K562 (cell line): ENCODE measurements at regions not wholly inside any gene's neighbourhood (a gene's known extent, or its start where the extent isn't known, plus 50 kb on each side); places are given as distances from the start of the nearest gene placed in this dataset.

Experiments
- ATAC-seq: fragments of 200-7000 bp; cut with Tn5 transposase; 3 replicates; pipeline ENCODE4 v1.9.1; 2020; ENCODE audit warnings: moderate library complexity
- BruUV-seq: library from RNA; stranded (reverse); fragments of 400-500 nt; replicated peaks from 2 replicates; lab custom pipeline; 2021; lab: Mats Ljungman, UMichigan
- CTCF ChIA-PET: fragments of 300-600 bp; formaldehyde crosslinking; extraction: SDS; loops from one replicate; lab custom pipeline; 2021; ENCODE audit warnings: low intra/inter-chr PET ratio; lab: Yijun Ruan, JAX
- POLR2A ChIA-PET: fragments of 300-600, 350-650 bp; sonication (Branson Sonifier 250); formaldehyde crosslinking; extraction: SDS; loops from one replicate; lab custom pipeline; 2021; ENCODE audit warnings: antibody characterized with exemption, inconsistent platforms; lab: Yijun Ruan, JAX
- DNase-seq, 4 experiments: peaks; one replicate each; pipeline versions ENCODE4 v3.0.0 to v3.0.0-alpha.2; 2011 to 2018; ENCODE audit warnings: low spot score in 3 of 4, mixed read lengths in 3 of 4; ENCODE audit errors: extremely low read depth in 1 of 4
- FAIRE-seq: peaks from 2 replicates; lab custom pipeline; 2011; peaks lifted over from hg19 to GRCh38; lab: Jason Lieb, UNC
- H2AFZ ChIP-seq: 2 replicates; pipeline ENCODE4 v1.6.0; 2011; ENCODE audit warnings: low read depth, low read length, control low read depth, inconsistent platforms
- H3K27ac ChIP-seq: fragments of 200-600 bp; 3 replicates; pipeline ENCODE4 v1.8.0; 2011; ENCODE audit warnings: low read depth, mild to moderate bottlenecking, control low read depth, inconsistent platforms, low read length, moderate library complexity, mixed read lengths; ENCODE audit errors: extremely low read depth
- H3K27me3 ChIP-seq, 2 experiments: fragments of 300-600 bp in 1 of 2; 2 replicates in 1 of 2; 3 replicates in 1 of 2; pipeline versions ENCODE4 v1.6.0 to v1.8.0; 2011; ENCODE audit warnings: inconsistent platforms in 2 of 2, low read length in 2 of 2, mild to moderate bottlenecking in 1 of 2, mixed read lengths in 1 of 2, moderate library complexity in 1 of 2; ENCODE audit not compliant: control insufficient read depth in 2 of 2, insufficient read depth in 2 of 2
- H3K36me3 ChIP-seq: fragments of 300-600 bp; 3 replicates; pipeline ENCODE4 v1.8.0; 2011; ENCODE audit warnings: mild to moderate bottlenecking, low read length, inconsistent platforms; ENCODE audit not compliant: control insufficient read depth, insufficient read depth
- H3K4me1 ChIP-seq, 2 experiments: fragments of 200-600 bp in 1 of 2; replicated peaks in 1 of 2; 2 replicates in 1 of 2; 3 replicates in 1 of 2; pipeline versions ENCODE4 v1.5.1 to v1.8.0; 2011; ENCODE audit warnings: inconsistent platforms in 2 of 2, low read length in 2 of 2, mild to moderate bottlenecking in 1 of 2, mixed read lengths in 1 of 2, moderate library complexity in 1 of 2; ENCODE audit not compliant: control insufficient read depth in 2 of 2, insufficient read depth in 2 of 2
- H3K4me2 ChIP-seq: 2 replicates; pipeline ENCODE4 v1.6.1; 2011; ENCODE audit warnings: low read length, control low read depth, inconsistent platforms, mixed read lengths; ENCODE audit not compliant: insufficient read depth
- H3K4me3 ChIP-seq: fragments of 200-600 bp; sonication (generic), shearing (Covaris generic); 2 replicates; pipeline ENCODE4 v1.5.1; 2016; ENCODE audit warnings: control low read depth, inconsistent platforms
- H3K79me2 ChIP-seq: fragments of 200-600 bp; 3 replicates; pipeline ENCODE4 v1.8.0; 2011; ENCODE audit warnings: low read length, inconsistent platforms; ENCODE audit not compliant: control insufficient read depth, insufficient read depth
- H3K9ac ChIP-seq, 2 experiments: 2 replicates each; pipeline versions ENCODE4 v1.6.0 to v1.6.1; 2011; ENCODE audit warnings: low read depth in 2 of 2, low read length in 2 of 2, control low read depth in 1 of 2, inconsistent platforms in 1 of 2, mild to moderate bottlenecking in 1 of 2, mixed read lengths in 1 of 2; ENCODE audit not compliant: insufficient read depth in 1 of 2
- H3K9me1 ChIP-seq: one replicate; pipeline ENCODE4 v1.6.0; 2011; ENCODE audit warnings: inconsistent platforms, mild to moderate bottlenecking, low read length, moderate library complexity; ENCODE audit not compliant: control insufficient read depth, insufficient read depth
- H3K9me3 ChIP-seq: replicated peaks from 2 replicates; pipeline ENCODE4 v1.5.1; 2011; ENCODE audit warnings: low read depth, low read length, inconsistent platforms; ENCODE audit not compliant: control insufficient read depth, insufficient read depth
- H4K20me1 ChIP-seq: replicated peaks from 2 replicates; pipeline ENCODE4 v1.6.1; 2011; ENCODE audit warnings: low read length, inconsistent platforms, mixed read lengths; ENCODE audit not compliant: control insufficient read depth, insufficient read depth
- DACH1 ChIP-seq: fragments of 450-650 bp; IDR thresholded peaks from 2 replicates; pipeline ENCODE4 v1.6.1; 2018; ENCODE audit not compliant: partially characterized antibody
- HLTF ChIP-seq: fragments of 450-650 bp; IDR thresholded peaks from 2 replicates; pipeline ENCODE4 v1.6.1; 2016
- TAF9B ChIP-seq: fragments of 450-650 bp; IDR thresholded peaks from 2 replicates; pipeline ENCODE4 v1.6.1; 2018; ENCODE audit warnings: mild to moderate bottlenecking; ENCODE audit not compliant: partially characterized antibody
- TCFL5 ChIP-seq: fragments of 250-450 bp; sonication (Bioruptor Pico); conservative IDR thresholded peaks from 2 replicates; pipeline ENCODE4 v1.6.1; 2021; ENCODE audit warnings: mild to moderate bottlenecking, moderate library complexity, matching md5 sums
- ZNF175 ChIP-seq: fragments of 200-800 bp; sonication (Bioruptor generic); IDR thresholded peaks from 2 replicates; pipeline ENCODE4 v1.6.1; 2016; ENCODE audit warnings: low read depth, mild to moderate bottlenecking, missing genetic modification characterization, missing compliant biosample characterization
- WGBS: fragments of 100-300 bp; shearing (Covaris generic); methylation state at CpG from one replicate; pipeline ENCODE4 v1.1.6; 2016; ENCODE audit warnings: low coverage, mixed read lengths; ENCODE audit not compliant: insufficient coverage; ENCODE audit errors: missing lambda C conversion rate; 5-methylcytosine and 5-hydroxymethylcytosine counted together
- in situ Hi-C: fragments of 300-500 bp; cut with MboI; formaldehyde crosslinking; loops from 4 replicates; pipeline ENCODE4 v1.15.0; 2018; ENCODE audit warnings: inconsistent platforms, mixed read lengths
- intact Hi-C: fragments of 100-400 bp; cut with micrococcal nuclease; formaldehyde crosslinking; loops from 2 replicates; pipeline ENCODE4 v1.14.2; 2022
- TF ChIP-seq, protein P1 (sequence below): fragments of 450-650 bp; IDR thresholded peaks from 2 replicates; pipeline ENCODE4 v1.6.1; 2016

GRCh38 chr4:159762672-159763071 lies 659.8 kb downstream of the RAPGEF2 start:
- Histone ChIP-seq H3K9me3 (no peaks in the 10 kb centered on the region), H3K36me3 (no peaks in the 10 kb centered on the region), H3K4me2 (no peak overlapping the region), H2AFZ (no peak overlapping the region), H3K4me1 (no peaks in the 10 kb centered on the region), H3K27ac (no peak overlapping the region), H3K9ac (no peak overlapping the region), H3K79me2 (no peaks in the 10 kb centered on the region), H3K4me3 (no peak overlapping the region), H4K20me1 (no peaks in the 10 kb centered on the region), H3K27me3 (no peaks in the 10 kb centered on the region), H3K9me1 (no peaks in the 10 kb centered on the region)
- intact Hi-C loops (no loop called here), in situ Hi-C loops (no loop called here)
- ATAC-seq, result no peak
- ChIA-PET POLR2A (no interaction called here), CTCF (no interaction called here)
- WGBS, result no CpG with 5 or more reads among the region's 1 CpG
- no peak for FAIRE-seq
- no peak for TF ChIP-seq HLTF
- TF ChIP-seq, protein P1, sequence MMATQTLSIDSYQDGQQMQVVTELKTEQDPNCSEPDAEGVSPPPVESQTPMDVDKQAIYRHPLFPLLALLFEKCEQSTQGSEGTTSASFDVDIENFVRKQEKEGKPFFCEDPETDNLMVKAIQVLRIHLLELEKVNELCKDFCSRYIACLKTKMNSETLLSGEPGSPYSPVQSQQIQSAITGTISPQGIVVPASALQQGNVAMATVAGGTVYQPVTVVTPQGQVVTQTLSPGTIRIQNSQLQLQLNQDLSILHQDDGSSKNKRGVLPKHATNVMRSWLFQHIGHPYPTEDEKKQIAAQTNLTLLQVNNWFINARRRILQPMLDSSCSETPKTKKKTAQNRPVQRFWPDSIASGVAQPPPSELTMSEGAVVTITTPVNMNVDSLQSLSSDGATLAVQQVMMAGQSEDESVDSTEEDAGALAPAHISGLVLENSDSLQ, result no peak
- TF ChIP-seq ZNF175 (CRISPR knock-in tag), result no peak
- TF ChIP-seq TCFL5 (CRISPR knock-in tag), result no peak
- TF ChIP-seq DACH1, result no peak
- no peak for TF ChIP-seq TAF9B
- no peak for DNase-seq
- BruUV-seq, result no TSS peak
